ENCODE measurements at regions not wholly inside any gene's neighbourhood (a gene's known extent, or its start where the extent isn't known, plus 50 kb on each side); places are given as distances from the start of the nearest gene placed in this dataset.
"Not testable (repeated sequence)": the region's sequence is repeated elsewhere in the genome, so short reads cannot be mapped to it uniquely, and the experiment has no call there.

- no peaks in the 10 kb centered on the region for H3K27me3 Mint-ChIP-seq
- no peaks in the 10 kb centered on the region for H3K36me3 Mint-ChIP-seq (ENCODE audit: low read depth)
- POLR2A ChIA-PET, result no interaction called here
- CTCF ChIA-PET, result interaction anchor here (1.5 to 2.9 kb wide), 4 partner anchors 35 to 192 kb away, joined by 3 to 18 read pairs (median 12); no protein-coding TSS in a partner anchor
- no peaks in the 10 kb centered on the region for H3K9me3 Mint-ChIP-seq
- peak; percentile 43 for DNase-seq
- H3K4me3 Mint-ChIP-seq, result no peak overlapping the region
- no peak overlapping the region for H3K27ac Mint-ChIP-seq
- peaks cover 5% of the 10 kb centered on the region for H3K4me1 Mint-ChIP-seq
Observed at GRCh38 chr9:613771-614347, 227.6 kb upstream of the DMRT1 start.

DNA sequence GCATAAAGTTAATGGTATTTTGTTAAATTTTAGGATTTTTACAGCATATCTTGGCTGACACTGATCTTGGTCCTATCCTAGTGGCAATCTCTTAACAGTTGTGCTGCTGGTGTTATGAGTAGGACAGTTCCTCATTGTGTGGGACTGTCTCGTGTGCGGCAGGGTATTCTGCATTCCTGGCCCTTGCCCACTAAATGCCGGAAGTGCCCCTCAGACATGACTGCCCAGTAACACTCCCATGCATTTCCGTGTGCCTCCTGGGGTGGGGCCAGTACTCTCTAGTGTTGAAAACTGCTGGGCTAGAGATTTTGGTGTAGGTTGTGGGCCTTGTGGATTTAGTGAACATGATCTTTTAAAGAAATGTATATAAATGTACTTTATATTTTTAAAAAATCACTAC lies 227.1 kb upstream of the DMRT1 start:
- H3K36me3 Mint-ChIP-seq (ENCODE audit: low read depth), result no peaks in the 10 kb centered on the region
- POLR2A ChIA-PET, result no interaction called here
- H3K27ac Mint-ChIP-seq, result no peak overlapping the region
- DNase-seq, result no peak
- no peaks in the 10 kb centered on the region for H3K9me3 Mint-ChIP-seq
- H3K4me3 Mint-ChIP-seq, result no peak overlapping the region
- H3K4me1 Mint-ChIP-seq, result peaks cover 5% of the 10 kb centered on the region
- no peaks in the 10 kb centered on the region for H3K27me3 Mint-ChIP-seq
- CTCF ChIA-PET, result interaction anchor here (1.5 to 2.9 kb wide), 4 partner anchors 35 to 192 kb away, joined by 3 to 18 read pairs (median 12); no protein-coding TSS in a partner anchor

DNA sequence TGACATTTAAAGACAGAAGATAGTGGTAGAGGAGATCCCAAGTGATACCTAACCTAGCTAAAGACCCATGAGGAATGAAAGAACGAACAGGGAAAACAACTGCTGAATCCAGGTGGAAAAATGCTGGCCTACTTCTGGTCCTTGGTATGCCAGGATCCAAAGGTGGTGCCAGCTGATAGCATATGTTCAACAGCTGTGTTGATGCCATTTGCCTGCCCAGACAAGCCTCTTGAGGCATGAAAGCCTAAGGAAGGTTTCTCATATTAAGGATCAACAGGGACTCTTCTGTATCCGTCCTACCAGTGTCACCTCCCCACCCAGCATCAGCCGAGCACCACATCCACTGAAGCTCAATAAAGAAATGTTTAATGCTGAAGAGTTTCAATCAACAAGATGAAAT lies 225.7 kb upstream of the DMRT1 start:
- Mint-ChIP-seq H3K36me3 (ENCODE audit: low read depth) (no peaks in the 10 kb centered on the region), H3K27ac (no peak overlapping the region), H3K9me3 (no peaks in the 10 kb centered on the region), H3K4me1 (peaks cover 5% of the 10 kb centered on the region), H3K27me3 (no peaks in the 10 kb centered on the region), H3K4me3 (no peak overlapping the region)
- CTCF ChIA-PET, result interaction anchor here (1.4 to 1.5 kb wide), 2 partner anchors 10 to 149 kb away, joined by 4 read pairs; no protein-coding TSS in a partner anchor
- POLR2A ChIA-PET, result no interaction called here
- DNase-seq, result no peak

GRCh38 chr9:616694-617093 lies 224.8 kb upstream of the DMRT1 start:
- H3K4me3 Mint-ChIP-seq, result no peak overlapping the region
- H3K27me3 Mint-ChIP-seq, result no peaks in the 10 kb centered on the region
- H3K9me3 Mint-ChIP-seq, result no peaks in the 10 kb centered on the region
- ChIA-PET CTCF (interaction anchor here (1.4 kb wide), 1 partner anchor 148 kb away, joined by 4 read pairs; no protein-coding TSS in a partner anchor), POLR2A (no interaction called here)
- H3K4me1 Mint-ChIP-seq, result peaks cover 5% of the 10 kb centered on the region
- H3K36me3 Mint-ChIP-seq (ENCODE audit: low read depth), result no peaks in the 10 kb centered on the region
- H3K27ac Mint-ChIP-seq, result no peak overlapping the region
- no peak for DNase-seq

- ChIA-PET CTCF (interaction anchor here (0.8 kb wide), 1 partner anchor 147 kb away, joined by 3 read pairs; no protein-coding TSS in a partner anchor), POLR2A (no interaction called here)
- Mint-ChIP-seq H3K27ac (no peak overlapping the region), H3K9me3 (no peaks in the 10 kb centered on the region), H3K36me3 (ENCODE audit: low read depth) (no peaks in the 10 kb centered on the region), H3K4me3 (no peak overlapping the region), H3K27me3 (no peaks in the 10 kb centered on the region), H3K4me1 (peaks cover 5% of the 10 kb centered on the region)
- no peak for DNase-seq
Observed at GRCh38 chr9:617445-618085, 223.9 kb upstream of the DMRT1 start.

DNA sequence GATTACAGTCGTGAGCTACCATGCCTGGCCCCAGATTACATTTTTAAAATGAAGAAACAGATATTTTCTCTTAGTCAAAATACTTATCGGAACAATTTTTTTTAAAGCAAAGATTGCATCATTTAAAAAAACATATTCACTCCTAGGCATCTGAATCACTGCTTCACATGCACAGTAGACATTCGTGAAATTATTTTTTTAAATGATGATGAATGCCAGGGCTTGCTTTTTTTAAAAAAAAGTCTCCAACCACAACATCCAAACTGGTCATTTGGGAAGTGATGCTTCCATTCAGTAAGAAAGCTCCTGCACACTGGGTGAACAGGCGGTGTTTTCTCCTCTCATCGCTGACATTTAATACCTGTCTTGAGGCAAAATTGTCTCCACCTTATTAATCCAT lies 223.0 kb upstream of the DMRT1 start:
- POLR2A ChIA-PET, result no interaction called here

GRCh38 chr9:621201-621855 lies 220.2 kb upstream of the DMRT1 start:
- Mint-ChIP-seq H3K27ac (no peak overlapping the region), H3K36me3 (ENCODE audit: low read depth) (no peaks in the 10 kb centered on the region), H3K27me3 (no peaks in the 10 kb centered on the region), H3K4me1 (no peaks in the 10 kb centered on the region), H3K4me3 (no peak overlapping the region), H3K9me3 (no peaks in the 10 kb centered on the region)
- ChIA-PET POLR2A (no interaction called here), CTCF (interaction anchor here (0.6 kb wide), 1 partner anchor 223 kb away, joined by 4 read pairs; no protein-coding TSS in a partner anchor)
- DNase-seq, result no peak

More for the DNA sequence above, 223.0 kb upstream of the DMRT1 start:
- no peaks in the 10 kb centered on the region for H3K36me3 Mint-ChIP-seq (ENCODE audit: low read depth)
- no peak overlapping the region for H3K4me3 Mint-ChIP-seq
- DNase-seq, result no peak
- H3K27me3 Mint-ChIP-seq, result no peaks in the 10 kb centered on the region
- H3K27ac Mint-ChIP-seq, result no peak overlapping the region
- H3K4me1 Mint-ChIP-seq, result peaks cover 5% of the 10 kb centered on the region
- H3K9me3 Mint-ChIP-seq, result no peaks in the 10 kb centered on the region
- CTCF ChIA-PET, result no interaction called here

DNA sequence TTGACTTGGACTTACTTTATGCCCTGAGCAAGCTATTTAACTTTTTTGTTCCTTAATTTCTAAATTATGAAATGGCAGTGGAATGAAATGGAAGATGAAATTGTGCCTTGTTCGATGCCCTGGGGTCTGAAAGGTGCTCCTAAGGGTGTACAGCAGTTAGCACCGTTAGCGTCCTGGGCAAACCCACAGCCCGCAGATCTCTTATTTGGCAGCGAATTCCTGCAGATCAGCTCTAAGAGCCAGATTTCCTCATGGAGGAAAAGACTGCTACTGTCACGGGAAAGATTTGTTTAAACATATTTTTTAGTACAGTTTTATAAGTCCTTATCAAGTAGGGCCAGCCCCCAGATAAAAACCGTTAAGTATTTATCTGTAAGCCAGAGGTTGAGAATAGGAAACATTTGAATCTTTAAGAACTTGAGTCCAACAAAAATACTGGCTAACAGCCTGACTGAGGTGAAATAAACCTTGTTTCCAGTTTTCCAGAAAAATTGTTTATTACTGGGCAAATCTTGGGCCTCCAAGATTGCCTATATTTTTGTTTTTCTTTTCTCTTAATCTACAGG lies 216.5 kb upstream of the DMRT1 start:
- CTCF ChIA-PET, result interaction anchor here (1.1 kb wide), 1 partner anchor 9 kb away, joined by 4 read pairs; no protein-coding TSS in a partner anchor
- Mint-ChIP-seq H3K9me3 (no peaks in the 10 kb centered on the region), H3K4me3 (no peak overlapping the region), H3K4me1 (peaks cover 5% of the 10 kb centered on the region), H3K27me3 (no peaks in the 10 kb centered on the region), H3K36me3 (ENCODE audit: low read depth) (no peaks in the 10 kb centered on the region), H3K27ac (no peak overlapping the region)
- DNase-seq, result no peak
- POLR2A ChIA-PET, result no interaction called here

GRCh38 chr9:625613-626012 lies 215.9 kb upstream of the DMRT1 start:
- ChIA-PET CTCF (interaction anchor here (1.1 kb wide), 1 partner anchor 10 kb away, joined by 4 read pairs; no protein-coding TSS in a partner anchor), POLR2A (no interaction called here)
- no peak overlapping the region for H3K27ac Mint-ChIP-seq
- no peak for DNase-seq
- H3K9me3 Mint-ChIP-seq, result no peaks in the 10 kb centered on the region
- no peaks in the 10 kb centered on the region for H3K36me3 Mint-ChIP-seq (ENCODE audit: low read depth)
- H3K27me3 Mint-ChIP-seq, result no peaks in the 10 kb centered on the region
- H3K4me1 Mint-ChIP-seq, result peaks cover 5% of the 10 kb centered on the region
- H3K4me3 Mint-ChIP-seq, result no peak overlapping the region

DNA sequence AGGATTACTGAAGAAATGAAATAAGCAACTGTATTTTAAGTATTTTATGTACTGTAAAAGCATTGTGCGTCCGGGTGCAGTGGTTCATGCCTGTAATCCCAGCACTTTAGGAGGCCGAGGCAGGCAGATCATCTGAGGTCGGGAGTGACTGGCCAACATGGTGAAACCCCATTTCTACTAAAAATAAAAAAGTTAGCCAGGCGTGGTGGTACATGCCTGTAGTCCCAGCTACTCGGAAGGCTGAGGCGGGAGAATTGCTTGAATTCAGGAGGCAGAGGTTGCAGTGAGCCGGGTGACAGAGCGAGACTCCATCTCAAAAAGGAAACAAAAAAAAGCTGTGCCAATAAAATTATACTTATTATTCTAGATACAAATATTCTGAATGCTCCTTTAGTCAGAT lies 215.4 kb upstream of the DMRT1 start:
- H3K36me3 Mint-ChIP-seq (ENCODE audit: low read depth); H3K4me3 Mint-ChIP-seq; H3K9me3 Mint-ChIP-seq; H3K27ac Mint-ChIP-seq; POLR2A ChIA-PET; DNase-seq; H3K27me3 Mint-ChIP-seq; H3K4me1 Mint-ChIP-seq: not testable (repeated sequence)
- CTCF ChIA-PET, result interaction anchor here (1.1 kb wide), 1 partner anchor 10 kb away, joined by 4 read pairs; no protein-coding TSS in a partner anchor

DNA sequence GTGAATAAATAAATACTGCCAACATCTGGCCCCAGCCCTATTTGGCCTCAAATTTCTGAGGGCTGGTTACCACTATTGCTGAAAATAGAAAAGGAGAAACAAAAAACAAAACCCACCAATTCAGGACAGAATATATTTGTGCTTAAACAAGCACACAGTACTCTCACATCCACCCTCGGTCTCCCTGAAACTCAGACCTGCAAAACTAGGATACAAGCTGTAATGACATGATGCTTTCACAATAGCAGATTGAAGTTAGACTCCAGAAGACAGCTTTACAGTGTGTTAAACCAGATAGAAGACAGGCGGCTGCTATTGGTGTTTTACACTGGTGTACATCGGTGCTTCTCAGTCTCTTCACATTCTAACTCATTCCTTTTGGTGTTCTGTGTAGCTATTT lies 214.9 kb upstream of the DMRT1 start:
- peaks cover 11% of the 10 kb centered on the region for H3K4me1 Mint-ChIP-seq
- CTCF ChIA-PET, result no interaction called here
- H3K36me3 Mint-ChIP-seq (ENCODE audit: low read depth), result no peaks in the 10 kb centered on the region

GRCh38 chr9:627336-627970 lies 214.0 kb upstream of the DMRT1 start:
- ChIA-PET POLR2A (no interaction called here), CTCF (no interaction called here)
- H3K36me3 Mint-ChIP-seq (ENCODE audit: low read depth), result no peaks in the 10 kb centered on the region
- no peaks in the 10 kb centered on the region for H3K9me3 Mint-ChIP-seq
- no peak overlapping the region for H3K27ac Mint-ChIP-seq
- H3K4me1 Mint-ChIP-seq, result peaks cover 15% of the 10 kb centered on the region
- H3K4me3 Mint-ChIP-seq, result no peak overlapping the region
- peaks cover 3% of the 10 kb centered on the region for H3K27me3 Mint-ChIP-seq
- no peak for DNase-seq

More for the DNA sequence above, 214.9 kb upstream of the DMRT1 start:
- H3K27me3 Mint-ChIP-seq, result no peaks in the 10 kb centered on the region
- H3K27ac Mint-ChIP-seq, result no peak overlapping the region
- no peaks in the 10 kb centered on the region for H3K9me3 Mint-ChIP-seq
- DNase-seq, result no peak
- H3K4me3 Mint-ChIP-seq, result no peak overlapping the region
- POLR2A ChIA-PET, result no interaction called here

GRCh38 chr9:629146-629545 lies 212.4 kb upstream of the DMRT1 start:
- ChIA-PET POLR2A (no interaction called here), CTCF (interaction anchor here (1.0 kb wide), 1 partner anchor 10 kb away, joined by 3 read pairs; no protein-coding TSS in a partner anchor)
- Mint-ChIP-seq H3K27me3 (peaks cover 3% of the 10 kb centered on the region), H3K4me1 (peaks cover 15% of the 10 kb centered on the region), H3K27ac (no peak overlapping the region), H3K9me3 (peaks cover 1% of the 10 kb centered on the region), H3K36me3 (ENCODE audit: low read depth) (no peaks in the 10 kb centered on the region), H3K4me3 (no peak overlapping the region)
- DNase-seq, result no peak

Measured in activated CD4-positive, alpha-beta memory T cell treated with anti-CD3 and anti-CD28 coated beads, Interleukin-2, amount 10 ng/mL, durations not matched to agents 7 days and 5 days (primary cell).